ENCODE measurements at regions not wholly inside any gene's neighbourhood (a gene's known extent, or its start where the extent isn't known, plus 50 kb on each side); places are given as distances from the start of the nearest gene placed in this dataset.

GRCh38 chr3:30397030-30397429, 209.4 kb upstream of the TGFBR2 start:
- Histone ChIP-seq H3K4me1 (ENCODE audit: insufficient read depth) (no peaks in the 10 kb centered on the region), H3K9me3 (no peaks in the 10 kb centered on the region), H3K36me3 (no peaks in the 10 kb centered on the region), H3K27ac (no peak overlapping the region), H3K4me3 (no peak overlapping the region), H3K27me3 (no peaks in the 10 kb centered on the region)
- DNase-seq: no peak
- intact Hi-C loops (cut with DNase I): no loop called here
- TF ChIP-seq POLR2A (IDR thresholded peaks at IDR 0.05): no peak
- TF ChIP-seq EP300 (IDR thresholded peaks at IDR 0.05): no peak
- TF ChIP-seq CTCF (IDR thresholded peaks at IDR 0.05): no peak
- WGBS, 3 donors: 91 to 98% (median 94%) methylated on average over 1 of the region's 1 CpG

- TF ChIP-seq CTCF (IDR thresholded peaks at IDR 0.05) (no peak), POLR2A (IDR thresholded peaks at IDR 0.05) (no peak), EP300 (IDR thresholded peaks at IDR 0.05) (no peak)
- DNase-seq: no peak
- H3K27ac ChIP-seq: no peak overlapping the region
- WGBS, 3 donors: 73 to 89% (median 87%) methylated on average over 2 of the region's 2 CpGs
- H3K27me3 ChIP-seq: no peaks in the 10 kb centered on the region
- intact Hi-C loops (cut with DNase I): no loop called here
- H3K4me1 ChIP-seq (ENCODE audit: insufficient read depth): no peaks in the 10 kb centered on the region
- no peaks in the 10 kb centered on the region for H3K9me3 ChIP-seq
- H3K36me3 ChIP-seq: no peaks in the 10 kb centered on the region
- no peak overlapping the region for H3K4me3 ChIP-seq
Measured at GRCh38 chr3:30399394-30400181, 206.8 kb upstream of the TGFBR2 start.

GRCh38 chr3:30400926-30401325, 205.5 kb upstream of the TGFBR2 start:
- no peak overlapping the region for H3K4me3 ChIP-seq
- H3K36me3 ChIP-seq: no peaks in the 10 kb centered on the region
- no peaks in the 10 kb centered on the region for H3K9me3 ChIP-seq
- intact Hi-C loops (cut with DNase I): no loop called here
- H3K27ac ChIP-seq: no peak overlapping the region
- H3K27me3 ChIP-seq: no peaks in the 10 kb centered on the region
- H3K4me1 ChIP-seq (ENCODE audit: insufficient read depth): no peaks in the 10 kb centered on the region
- DNase-seq: no peak
- no peak for TF ChIP-seq POLR2A (IDR thresholded peaks at IDR 0.05)
- TF ChIP-seq EP300 (IDR thresholded peaks at IDR 0.05): no peak
- no peak for TF ChIP-seq CTCF (IDR thresholded peaks at IDR 0.05)
- 61 to 74% (median 72%) methylated on average over 3 of the region's 3 CpGs for WGBS, 3 donors

GRCh38 chr3:30401971-30402370, 204.4 kb upstream of the TGFBR2 start:
- DNase-seq: no peak
- Histone ChIP-seq H3K27me3 (no peaks in the 10 kb centered on the region), H3K4me1 (ENCODE audit: insufficient read depth) (no peaks in the 10 kb centered on the region), H3K36me3 (no peaks in the 10 kb centered on the region), H3K4me3 (no peak overlapping the region), H3K27ac (no peak overlapping the region), H3K9me3 (no peaks in the 10 kb centered on the region)
- intact Hi-C loops (cut with DNase I): no loop called here
- no peak for TF ChIP-seq EP300 (IDR thresholded peaks at IDR 0.05)
- TF ChIP-seq CTCF (IDR thresholded peaks at IDR 0.05): no peak
- TF ChIP-seq POLR2A (IDR thresholded peaks at IDR 0.05): no peak
